Stimulated activated CD4-positive, alpha-beta T cell treated with anti-CD3 and anti-CD28 coated beads, Interleukin-1b, Interleukin-23, amount 100 ng/mL, for 24 hours (primary cell): ENCODE measurements at regions not wholly inside any gene's neighbourhood (a gene's known extent, or its start where the extent isn't known, plus 50 kb on each side); places are given as distances from the start of the nearest gene placed in this dataset.

Experiments
- DNase-seq, 4 experiments: peaks; one replicate each; pipeline ENCODE4 v3.0.0-alpha.2; 2020; ENCODE audit warnings: low read depth in 4 of 4, low spot score in 1 of 4

DNA sequence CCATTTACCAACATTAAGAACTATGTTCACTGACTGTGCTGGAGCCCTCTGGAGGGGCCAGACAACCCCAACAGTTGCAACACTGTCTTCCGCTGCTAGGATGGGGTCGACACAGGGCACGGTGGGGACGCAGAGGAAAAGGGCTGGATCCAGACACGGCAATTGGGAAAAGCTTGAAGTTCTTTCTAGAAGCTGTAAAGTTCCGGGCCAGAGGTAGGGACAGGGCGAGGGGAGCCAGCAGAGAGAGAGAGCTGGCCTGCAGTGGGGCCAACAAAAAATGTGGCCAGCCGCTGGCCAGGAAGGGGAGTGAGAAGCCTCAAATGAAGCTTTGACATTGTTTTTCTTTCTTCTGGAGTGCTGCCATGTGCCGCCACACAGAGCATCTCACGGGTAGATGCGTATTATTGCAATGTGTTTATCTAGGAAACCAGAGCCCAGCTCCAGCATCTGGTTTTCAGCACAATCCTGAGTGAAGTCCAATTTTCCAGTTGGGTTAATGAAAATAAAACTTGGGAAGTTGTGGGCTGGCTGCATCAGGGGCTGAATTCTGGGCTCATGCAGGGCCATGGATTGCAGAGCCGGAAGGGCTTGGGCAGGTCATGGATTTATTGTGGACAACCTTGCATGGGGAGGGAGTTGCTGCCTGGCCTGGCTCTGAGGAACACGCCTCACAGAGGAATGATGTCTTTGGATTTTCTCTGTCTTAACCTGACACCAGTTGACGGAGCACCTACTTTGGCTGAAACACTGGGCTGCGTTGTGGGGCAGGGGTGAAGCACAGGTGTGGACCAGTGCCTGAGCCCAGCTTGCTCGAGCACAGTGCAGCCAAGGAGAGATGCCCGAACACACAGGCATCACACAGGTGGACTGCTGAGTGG lies 67.6 kb upstream of the AMPD3 start:
- DNase-seq = no peak

GRCh38 chr11:10388101-10388500 lies 67.0 kb upstream of the AMPD3 start:
- DNase-seq = no peak

- no peak for DNase-seq
These were observed 66.5 kb upstream of the AMPD3 start for GRCh38 chr11:10388574-10388973.

DNA sequence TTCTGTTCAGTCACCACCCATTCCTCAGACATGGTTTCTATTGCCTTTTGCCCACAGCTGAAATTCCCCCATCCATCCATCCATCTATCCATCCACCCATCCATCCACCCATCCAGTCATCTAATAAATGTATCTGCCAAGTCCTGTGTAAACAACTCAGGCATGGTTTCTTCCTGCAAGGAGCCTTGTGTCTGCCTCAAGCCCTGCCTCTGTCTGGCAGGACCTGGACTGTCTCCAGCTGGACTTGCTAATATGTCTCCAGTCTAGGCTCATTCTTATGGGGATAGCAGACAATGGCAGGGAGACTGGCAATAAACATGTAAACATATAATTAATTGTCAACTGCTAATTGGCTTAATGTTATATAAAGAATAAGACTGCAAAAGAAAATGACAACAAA lies 64.7 kb upstream of the AMPD3 start:
- DNase-seq = no peak

DNA sequence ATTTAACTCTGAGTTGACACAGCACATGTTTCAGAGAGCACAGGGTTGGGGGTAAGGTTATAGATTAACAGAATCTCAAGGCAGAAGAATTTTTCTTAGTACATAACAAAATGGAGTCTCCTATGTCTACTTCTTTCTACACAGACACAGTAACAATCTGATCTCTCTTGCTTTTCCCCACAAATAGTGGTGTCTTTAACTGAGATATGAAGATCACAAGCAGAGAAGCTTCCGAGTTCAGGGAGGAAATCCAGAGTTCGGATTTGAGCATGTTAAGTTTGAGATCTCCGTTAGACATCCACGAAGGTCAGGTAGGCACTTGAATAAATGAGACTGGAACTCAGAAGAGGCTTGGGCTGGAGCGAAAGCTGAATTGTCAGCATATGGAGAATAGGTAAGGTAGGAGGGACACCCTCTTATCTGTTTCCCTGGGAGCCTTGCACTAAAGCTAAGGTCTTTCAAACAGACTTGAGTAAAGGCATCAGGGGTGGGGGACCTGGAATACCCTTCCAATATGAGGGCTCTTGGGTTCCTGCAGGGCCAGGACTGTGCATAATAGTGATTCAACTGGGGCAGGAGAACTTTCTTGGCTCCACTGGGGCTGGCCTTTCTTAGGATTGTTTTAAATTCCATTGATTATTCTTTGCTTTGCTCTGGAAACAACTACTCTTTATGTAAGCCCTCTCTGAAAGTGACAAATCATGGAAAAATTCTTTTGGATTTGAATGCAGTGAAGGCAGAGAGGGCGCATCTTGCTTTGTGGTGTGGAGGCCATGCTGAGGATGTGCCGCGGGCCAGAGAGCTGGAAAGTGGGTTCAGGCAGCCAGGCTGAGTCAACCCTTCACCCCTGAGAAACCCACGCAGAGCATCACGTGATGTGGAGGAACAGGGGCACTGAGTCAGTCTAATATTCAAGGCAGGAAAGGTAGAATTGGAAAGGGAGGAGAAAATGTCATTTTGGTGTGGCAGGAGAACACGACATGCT lies 62.7 kb upstream of the AMPD3 start:
- no peak for DNase-seq

- no peak for DNase-seq
These were observed 60.6 kb upstream of the AMPD3 start for GRCh38 chr11:10394229-10395101.

DNA sequence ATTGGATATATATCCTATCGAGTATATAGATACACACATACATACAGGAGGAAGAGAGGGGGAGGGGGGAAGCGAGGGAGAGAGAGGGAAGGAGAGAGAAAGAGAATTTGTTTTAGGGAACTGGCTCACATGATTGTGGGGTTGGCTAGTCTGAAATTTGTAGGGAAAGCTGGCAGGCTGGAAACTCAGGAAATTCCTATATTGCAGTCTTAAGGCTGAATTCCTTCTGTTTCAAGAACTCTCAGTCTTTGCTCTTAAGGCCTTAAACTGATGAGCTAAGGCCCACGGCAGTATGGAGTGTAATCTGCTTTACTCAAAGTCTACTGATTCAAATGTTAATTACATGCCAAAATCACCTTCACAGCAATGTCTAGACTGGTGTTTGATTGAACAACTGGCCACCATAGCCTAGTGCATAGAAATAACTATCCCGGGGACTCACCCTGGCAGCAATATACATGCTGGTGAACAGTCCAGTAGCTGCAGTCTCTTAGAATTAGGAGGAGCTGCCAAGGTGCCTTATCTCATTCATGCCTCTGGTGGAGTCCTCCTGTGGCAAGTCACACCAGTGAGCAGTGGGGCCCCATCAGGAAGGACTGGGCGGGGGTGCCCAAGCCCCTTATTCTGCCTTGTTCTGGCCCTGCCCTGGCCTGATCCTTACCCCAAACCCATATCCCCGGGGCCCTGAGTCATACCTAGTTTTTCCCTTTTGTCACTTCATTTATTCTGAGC lies 59.7 kb upstream of the AMPD3 start:
- DNase-seq = no peak

GRCh38 chr11:10396771-10397170 lies 58.3 kb upstream of the AMPD3 start:
- no peak for DNase-seq

DNA sequence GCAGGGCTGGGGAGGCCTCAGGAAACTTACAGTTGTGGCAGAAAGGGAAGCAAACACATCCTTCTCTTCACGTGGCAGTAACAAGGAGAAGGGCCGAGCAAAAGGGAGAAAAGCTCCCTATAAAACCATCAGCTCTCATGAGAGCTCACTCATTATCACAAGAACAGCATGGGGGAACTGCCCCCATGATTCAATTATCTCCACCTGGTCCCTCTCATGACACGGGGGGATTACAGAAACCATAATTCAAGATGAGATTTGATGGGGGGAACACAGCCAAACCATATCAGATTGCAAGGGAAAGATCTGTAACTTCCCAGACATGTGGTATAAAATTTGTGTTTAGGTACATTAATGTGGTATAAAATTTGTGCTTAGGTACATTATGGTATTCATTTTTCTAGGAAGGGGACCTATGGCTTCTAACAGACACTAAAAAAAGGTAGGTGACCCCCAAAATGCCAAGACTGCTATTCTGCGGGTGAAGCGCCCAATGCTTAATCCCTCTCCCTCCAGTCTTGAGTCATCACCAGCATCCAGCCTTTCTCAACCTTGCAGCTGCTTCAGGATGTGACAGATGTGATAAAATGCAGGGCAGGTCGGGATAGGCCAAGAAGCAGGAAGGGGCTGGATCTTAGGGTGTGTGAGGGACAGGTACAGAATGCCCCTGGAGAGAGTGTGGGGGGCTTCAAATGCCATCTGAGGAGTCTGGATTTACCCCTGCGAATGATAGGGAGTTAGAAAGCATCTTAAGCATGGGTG lies 57.7 kb upstream of the AMPD3 start:
- no peak for DNase-seq

DNA sequence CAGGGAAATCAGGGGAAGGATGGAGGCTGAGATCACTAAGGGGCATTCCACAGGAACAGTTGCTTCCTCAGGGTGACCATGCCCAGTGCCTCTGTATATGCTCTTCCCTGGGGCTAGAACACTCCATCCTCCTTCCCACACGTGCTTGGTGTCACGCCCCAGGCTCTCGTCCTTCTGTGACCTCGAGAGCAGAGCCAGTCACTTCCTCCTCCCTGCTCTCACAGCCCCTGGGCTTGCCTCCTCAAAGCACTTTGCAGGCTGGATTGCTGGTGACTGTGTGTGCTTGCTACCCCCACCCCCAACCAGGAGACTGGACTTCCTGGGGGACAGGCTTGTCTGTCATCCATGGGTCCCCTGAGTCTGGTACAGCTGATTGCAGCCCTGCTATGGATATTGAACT lies 56.5 kb upstream of the AMPD3 start:
- no peak for DNase-seq

DNA sequence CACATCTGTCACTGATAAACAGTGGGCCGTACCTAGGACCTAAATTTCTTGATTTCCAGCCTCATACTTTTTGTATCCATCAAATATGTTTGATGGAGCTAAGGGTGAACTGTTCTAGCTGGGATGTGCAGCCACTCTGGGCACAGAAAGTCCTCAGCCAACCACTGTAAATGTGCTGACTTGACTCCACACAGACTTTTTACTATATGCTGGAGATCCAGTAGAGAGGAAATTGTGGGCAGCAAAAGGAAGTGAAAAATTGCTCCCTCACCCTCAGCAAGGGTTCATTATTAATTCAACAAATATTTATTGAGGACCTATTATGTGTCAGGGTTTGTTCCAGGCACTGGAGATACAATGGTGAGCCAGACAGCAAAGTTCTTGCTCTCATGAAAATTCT lies 54.2 kb upstream of the AMPD3 start:
- no peak for DNase-seq

DNA sequence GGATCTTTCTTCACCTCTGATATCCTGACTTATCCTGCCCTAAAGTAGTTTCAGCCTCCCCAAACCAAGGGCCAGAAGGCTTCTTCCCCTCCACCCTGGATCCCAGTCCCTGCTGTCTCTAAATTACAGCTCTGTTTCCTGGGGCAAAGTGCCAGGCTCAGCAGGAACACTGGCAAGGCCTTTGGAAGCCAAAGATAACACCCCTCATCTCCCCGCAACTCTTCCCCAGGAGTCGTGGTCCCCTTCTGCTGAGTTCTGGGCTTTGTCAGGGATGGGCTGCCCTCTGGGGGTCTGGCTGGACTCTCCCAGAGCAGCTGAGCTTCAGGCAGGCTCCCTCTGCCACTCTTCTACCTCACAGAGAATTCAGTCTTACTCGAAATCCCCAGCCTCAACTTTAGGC lies 53.8 kb upstream of the AMPD3 start:
- DNase-seq = no peak

- DNase-seq = no peak
These were observed 53.2 kb upstream of the AMPD3 start for GRCh38 chr11:10401696-10402392.
